WTC11 (cell line): ENCODE measurements at regions not wholly inside any gene's neighbourhood (a gene's known extent, or its start where the extent isn't known, plus 50 kb on each side); places are given as distances from the start of the nearest gene placed in this dataset.

Experiments used
- ATAC-seq: fragments of 200-7000 bp; cut with Tn5 transposase; 2 replicates; pipeline ENCODE4 v1.10.0; 2021; ENCODE audit warnings: mild to moderate bottlenecking, moderate library complexity
- CTCF ChIA-PET: fragments of 300-600 bp; sonication (Branson Sonifier 250); formaldehyde crosslinking; loops from one replicate; lab custom pipeline; 2021; ENCODE audit warnings: antibody characterized with exemption; lab: Charles Lee
- POLR2A ChIA-PET: fragments of 350-600 bp; sonication (Branson Sonifier 250); formaldehyde crosslinking; loops from one replicate; lab custom pipeline; 2021; ENCODE audit warnings: antibody characterized with exemption; lab: Charles Lee
- DNase-seq: peaks from one replicate; pipeline ENCODE4 v3.0.0; 2021; ENCODE audit warnings: low spot score
- H3K27ac Mint-ChIP-seq: 2 replicates; pipeline ENCODE4 v1.8.0; 2021; ENCODE audit warnings: mixed read lengths
- H3K27me3 Mint-ChIP-seq: 2 replicates; pipeline ENCODE4 v1.8.0; 2021; ENCODE audit warnings: low read depth, mild to moderate bottlenecking, moderate library complexity, mixed read lengths
- H3K36me3 Mint-ChIP-seq: 2 replicates; pipeline ENCODE4 v1.8.0; 2021; ENCODE audit warnings: mixed read lengths
- H3K4me1 Mint-ChIP-seq: 2 replicates; pipeline ENCODE4 v1.8.0; 2022; ENCODE audit warnings: mixed read lengths
- H3K4me3 Mint-ChIP-seq: 2 replicates; pipeline ENCODE4 v1.8.0; 2021; ENCODE audit warnings: mild to moderate bottlenecking, moderate library complexity, mixed read lengths
- H3K9me3 Mint-ChIP-seq: 2 replicates; pipeline ENCODE4 v1.8.0; 2021; ENCODE audit warnings: mixed read lengths
- ATF1 ChIP-seq: sonication (generic); formaldehyde crosslinking; IDR thresholded peaks from 2 replicates; pipeline ENCODE4 v1.8.1; 2023; ENCODE audit warnings: mild to moderate bottlenecking, moderate library complexity, missing genetic modification reagents
- EMX1 ChIP-seq: fragments of 250-450 bp; sonication (Bioruptor Pico); IDR thresholded peaks from 2 replicates; pipeline ENCODE4 v1.8.0; 2021; ENCODE audit warnings: mild to moderate bottlenecking
- ESRRA ChIP-seq: sonication (generic); formaldehyde crosslinking; IDR thresholded peaks from 2 replicates; pipeline ENCODE4 v1.8.1; 2022; ENCODE audit warnings: mild to moderate bottlenecking, missing genetic modification reagents, borderline replicate concordance
- ETV6 ChIP-seq: sonication (generic); formaldehyde crosslinking; IDR thresholded peaks from 2 replicates; pipeline ENCODE4 v1.8.1; 2022; ENCODE audit warnings: mild to moderate bottlenecking, missing genetic modification reagents
- FOXJ3 ChIP-seq: sonication (generic); formaldehyde crosslinking; IDR thresholded peaks from 2 replicates; pipeline ENCODE4 v1.9.0; 2021; ENCODE audit warnings: missing genetic modification reagents, mild to moderate bottlenecking, borderline replicate concordance
- KAT7 ChIP-seq: sonication (generic); formaldehyde crosslinking; IDR thresholded peaks from 2 replicates; pipeline ENCODE4 v1.8.1; 2023; ENCODE audit warnings: missing genetic modification reagents, mild to moderate bottlenecking, borderline replicate concordance
- MXD4 ChIP-seq: fragments of 250-450 bp; sonication (Bioruptor Pico); IDR thresholded peaks from 2 replicates; pipeline ENCODE4 v1.8.0; 2021; ENCODE audit warnings: mild to moderate bottlenecking, moderate library complexity, borderline replicate concordance
- NFYB ChIP-seq: sonication (generic); formaldehyde crosslinking; conservative IDR thresholded peaks from 2 replicates; pipeline ENCODE4 v1.8.0; 2022; ENCODE audit warnings: low read depth, missing genetic modification reagents
- PREB ChIP-seq: sonication (generic); formaldehyde crosslinking; IDR thresholded peaks from 2 replicates; pipeline ENCODE4 v1.8.1; 2022; ENCODE audit warnings: mild to moderate bottlenecking, missing genetic modification reagents, moderate library complexity, borderline replicate concordance
- PRRX2 ChIP-seq: fragments of 250-450 bp; sonication (Bioruptor Pico); IDR thresholded peaks from 2 replicates; pipeline ENCODE4 v1.8.0; 2021; ENCODE audit warnings: mild to moderate bottlenecking
- RELA ChIP-seq: sonication (generic); formaldehyde crosslinking; IDR thresholded peaks from 2 replicates; pipeline ENCODE4 v1.8.1; 2022; ENCODE audit warnings: missing genetic modification reagents, mild to moderate bottlenecking, borderline replicate concordance
- SMAD4 ChIP-seq: sonication (generic); formaldehyde crosslinking; IDR thresholded peaks from 2 replicates; pipeline ENCODE4 v1.8.0; 2022; ENCODE audit warnings: mild to moderate bottlenecking, missing genetic modification reagents
- SP1 ChIP-seq: sonication (generic); formaldehyde crosslinking; conservative IDR thresholded peaks from 2 replicates; pipeline ENCODE4 v1.8.1; 2022; ENCODE audit warnings: missing genetic modification reagents
- TCF7 ChIP-seq: sonication (generic); formaldehyde crosslinking; IDR thresholded peaks from 2 replicates; pipeline ENCODE4 v1.8.0; 2022; ENCODE audit warnings: mild to moderate bottlenecking, low read depth, missing genetic modification reagents, moderate library complexity
- TP53 ChIP-seq: sonication (generic); formaldehyde crosslinking; IDR thresholded peaks from 2 replicates; pipeline ENCODE4 v1.8.1; 2023; ENCODE audit warnings: mild to moderate bottlenecking, missing genetic modification reagents
- USF2 ChIP-seq: sonication (generic); formaldehyde crosslinking; IDR thresholded peaks from 2 replicates; pipeline ENCODE4 v1.8.1; 2023; ENCODE audit warnings: mild to moderate bottlenecking, missing genetic modification reagents, moderate library complexity
- ZNF121 ChIP-seq: sonication (generic); formaldehyde crosslinking; IDR thresholded peaks from 2 replicates; pipeline ENCODE4 v1.8.0; 2023; ENCODE audit warnings: missing genetic modification reagents
- ZNF138 ChIP-seq: sonication (generic); formaldehyde crosslinking; conservative IDR thresholded peaks from 2 replicates; pipeline ENCODE4 v1.8.1; 2022; ENCODE audit warnings: mild to moderate bottlenecking, moderate library complexity, missing genetic modification reagents
- ZNF396 ChIP-seq: fragments of 250-450 bp; sonication (Bioruptor Pico); IDR thresholded peaks from 2 replicates; pipeline ENCODE4 v1.8.0; 2021; ENCODE audit warnings: mild to moderate bottlenecking, moderate library complexity, borderline replicate concordance
- ZNF532 ChIP-seq: fragments of 250-450 bp; sonication (Bioruptor Pico); IDR thresholded peaks from 2 replicates; pipeline ENCODE4 v1.9.0; 2021; ENCODE audit warnings: mild to moderate bottlenecking, borderline replicate concordance
- ZSCAN18 ChIP-seq: fragments of 250-450 bp; sonication (Bioruptor Pico); IDR thresholded peaks from 2 replicates; pipeline ENCODE4 v2.1.2; 2022; ENCODE audit warnings: mild to moderate bottlenecking, moderate library complexity
- TF ChIP-seq, protein P1 (sequence below): fragments of 250-450 bp; sonication (Bioruptor Pico); conservative IDR thresholded peaks from 2 replicates; pipeline ENCODE4 v1.9.0; 2021; ENCODE audit warnings: mild to moderate bottlenecking
- TF ChIP-seq, protein P2 (sequence below): fragments of 250-450 bp; sonication (Bioruptor Pico); IDR thresholded peaks from 2 replicates; pipeline ENCODE4 v1.9.0; 2021; ENCODE audit warnings: moderate library complexity, mild to moderate bottlenecking, inconsistent platforms, borderline replicate concordance

- CTCF ChIA-PET, result no interaction called here
- TF ChIP-seq ZNF396 (CRISPR knock-in tag) (no peak), TCF7 (CRISPR knock-in tag) (no peak), ESRRA (CRISPR knock-in tag) (no peak), PREB (CRISPR knock-in tag) (no peak), RELA (no peak), NFYB (CRISPR knock-in tag) (no peak)
- TF ChIP-seq, protein P1, sequence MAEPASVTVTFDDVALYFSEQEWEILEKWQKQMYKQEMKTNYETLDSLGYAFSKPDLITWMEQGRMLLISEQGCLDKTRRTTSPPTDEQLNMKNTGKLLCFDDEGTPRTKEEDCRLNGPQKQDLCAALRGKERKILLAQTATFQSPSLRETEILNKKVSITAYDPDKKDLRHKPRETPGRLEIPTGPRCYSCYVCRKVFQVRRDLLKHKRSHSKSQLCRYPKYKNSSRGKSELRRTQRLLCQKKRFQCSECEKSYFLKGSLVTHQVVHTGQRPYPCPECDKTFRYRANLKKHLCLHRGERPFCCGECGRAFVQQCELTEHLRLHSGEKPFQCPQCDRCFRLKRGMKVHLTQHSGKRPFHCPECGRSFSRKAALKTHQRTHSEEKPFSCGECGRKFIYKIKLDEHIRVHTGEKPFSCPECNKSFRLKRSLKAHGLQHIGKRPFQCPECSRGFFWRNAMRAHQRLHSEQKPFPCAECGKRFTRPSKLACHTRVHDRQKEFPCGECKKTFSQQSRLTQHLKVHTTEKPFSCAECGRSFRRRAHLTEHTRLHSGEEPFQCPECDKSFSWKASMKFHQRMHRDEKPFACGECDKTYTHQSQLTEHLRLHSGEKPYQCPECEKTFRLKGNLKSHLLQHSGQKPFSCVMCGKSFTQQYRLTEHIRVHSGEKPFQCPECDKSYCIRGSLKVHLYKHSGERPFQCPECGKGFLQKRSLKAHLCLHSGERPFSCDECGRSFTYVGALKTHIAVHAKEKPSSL (CRISPR knock-in tag), result no peak
- TF ChIP-seq, protein P2, sequence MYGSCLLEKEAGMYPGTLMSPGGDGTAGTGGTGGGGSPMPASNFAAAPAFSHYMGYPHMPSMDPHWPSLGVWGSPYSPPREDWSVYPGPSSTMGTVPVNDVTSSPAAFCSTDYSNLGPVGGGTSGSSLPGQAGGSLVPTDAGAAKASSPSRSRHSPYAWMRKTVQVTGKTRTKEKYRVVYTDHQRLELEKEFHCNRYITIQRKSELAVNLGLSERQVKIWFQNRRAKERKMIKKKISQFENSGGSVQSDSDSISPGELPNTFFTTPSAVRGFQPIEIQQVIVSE, result no peak
- H3K27me3 Mint-ChIP-seq, result no peaks in the 10 kb centered on the region
- H3K36me3 Mint-ChIP-seq, result no peaks in the 10 kb centered on the region
- peaks cover 7% of the 10 kb centered on the region; the same call in 1 of the 2 replicates for H3K9me3 Mint-ChIP-seq
- ATAC-seq, result no peak
- no peak overlapping the region for H3K27ac Mint-ChIP-seq
- POLR2A ChIA-PET, result no interaction called here
- peaks cover 6% of the 10 kb centered on the region; the same call in 1 of the 2 replicates for H3K4me1 Mint-ChIP-seq
- DNase-seq, result no peak
- H3K4me3 Mint-ChIP-seq, result no peak overlapping the region
Observed at GRCh38 chr18:8994603-8995002, 107.9 kb upstream of the NDUFV2 start.

DNA sequence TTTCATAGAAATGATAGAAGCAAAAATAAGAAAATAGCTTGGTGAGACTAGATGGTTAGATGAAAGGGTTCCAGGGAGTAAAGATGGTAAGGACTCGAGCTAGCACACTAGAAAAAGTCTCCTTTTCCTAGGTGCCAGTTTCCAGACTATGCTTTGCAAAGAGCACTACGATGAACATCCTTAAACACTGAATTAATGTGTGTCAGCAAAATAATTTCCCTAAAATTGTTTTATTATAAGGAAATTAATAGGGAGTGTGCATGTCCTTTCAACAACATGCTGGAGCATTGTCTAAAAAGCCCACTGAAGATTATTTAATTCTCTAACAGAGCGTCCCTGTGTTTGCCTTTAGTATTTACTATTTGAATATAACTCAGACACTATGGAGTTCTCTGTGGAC lies 107.4 kb upstream of the NDUFV2 start:
- peaks cover 7% of the 10 kb centered on the region; the same call in 1 of the 2 replicates for H3K9me3 Mint-ChIP-seq
- peaks cover 10% of the 10 kb centered on the region for H3K4me1 Mint-ChIP-seq
- ChIA-PET CTCF (no interaction called here), POLR2A (no interaction called here)
- no peaks in the 10 kb centered on the region for H3K27me3 Mint-ChIP-seq
- DNase-seq (no peak), ATAC-seq (no peak)
- no peak overlapping the region for H3K4me3 Mint-ChIP-seq
- H3K36me3 Mint-ChIP-seq, result no peaks in the 10 kb centered on the region
- H3K27ac Mint-ChIP-seq, result no peak overlapping the region
- TF ChIP-seq ZNF138, result no peak
- TF ChIP-seq SMAD4 (CRISPR knock-in tag), result no peak
- no peak for TF ChIP-seq ZNF532 (CRISPR knock-in tag)
- TF ChIP-seq USF2 (CRISPR knock-in tag), result no peak
- TF ChIP-seq EMX1, result no peak
- TF ChIP-seq MXD4 (CRISPR knock-in tag), result no peak
- no peak for TF ChIP-seq ETV6 (CRISPR knock-in tag)
- TF ChIP-seq FOXJ3 (CRISPR knock-in tag), result no peak
- no peak for TF ChIP-seq ZSCAN18 (CRISPR knock-in tag)
- TF ChIP-seq SP1, result no peak
- no peak for TF ChIP-seq PRRX2 (CRISPR knock-in tag)
- TF ChIP-seq TP53 (CRISPR knock-in tag), result no peak
- TF ChIP-seq KAT7 (CRISPR knock-in tag), result no peak
- TF ChIP-seq ATF1 (CRISPR knock-in tag), result no peak
- TF ChIP-seq ZNF121 (CRISPR knock-in tag), result no peak
